GM18868 (cell line): ENCODE measurements at regions not wholly inside any gene's neighbourhood (a gene's known extent, or its start where the extent isn't known, plus 50 kb on each side); places are given as distances from the start of the nearest gene placed in this dataset.

Experiments used
- ATAC-seq: cut with Tn5 transposase; IDR thresholded peaks from one replicate; pipeline ENCODE4 v1.9.1; 2021; ENCODE audit warnings: mild to moderate bottlenecking, moderate library complexity; ENCODE audit not compliant: unreplicated experiment

DNA sequence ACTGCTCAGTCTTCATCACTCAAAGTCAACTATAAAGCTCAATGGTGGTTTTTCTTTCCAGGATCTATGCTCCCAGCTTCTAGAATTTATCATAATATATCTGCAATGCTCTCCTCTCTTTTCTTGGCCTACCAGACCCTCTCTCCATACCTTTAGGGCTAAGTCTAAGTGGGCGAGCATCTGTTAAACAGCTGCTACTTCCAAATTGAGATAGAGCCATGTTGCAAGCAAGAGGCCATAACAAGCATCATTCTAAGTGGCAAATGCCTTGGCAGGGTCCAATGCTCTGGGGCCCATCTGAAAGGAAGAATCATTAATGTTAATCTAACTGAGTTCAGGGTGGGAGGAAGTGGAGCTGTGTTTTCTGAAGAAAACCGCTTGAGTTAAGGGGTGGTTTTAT, 324.0 kb downstream of the TLR4 start:
- ATAC-seq = no peak

DNA sequence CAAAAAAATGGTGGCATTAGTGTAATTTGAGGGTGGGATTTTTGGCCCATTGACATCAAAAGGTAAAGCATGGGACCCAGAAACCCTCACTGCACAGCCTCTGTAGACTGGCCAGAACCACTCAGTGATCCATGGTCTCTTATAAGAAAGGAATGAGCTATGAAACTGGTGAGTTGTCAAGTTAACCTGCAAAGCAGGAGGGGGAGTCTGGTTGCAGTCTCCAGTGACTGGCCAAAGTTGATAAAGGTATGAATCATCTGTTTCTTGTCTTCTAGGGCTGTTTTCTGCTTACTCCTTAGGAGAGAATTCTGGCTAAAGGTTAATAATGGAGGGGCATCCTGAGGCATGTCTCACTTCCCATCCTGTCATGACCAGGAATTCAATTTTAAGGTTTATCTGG, 325.2 kb downstream of the TLR4 start:
- no peak for ATAC-seq

DNA sequence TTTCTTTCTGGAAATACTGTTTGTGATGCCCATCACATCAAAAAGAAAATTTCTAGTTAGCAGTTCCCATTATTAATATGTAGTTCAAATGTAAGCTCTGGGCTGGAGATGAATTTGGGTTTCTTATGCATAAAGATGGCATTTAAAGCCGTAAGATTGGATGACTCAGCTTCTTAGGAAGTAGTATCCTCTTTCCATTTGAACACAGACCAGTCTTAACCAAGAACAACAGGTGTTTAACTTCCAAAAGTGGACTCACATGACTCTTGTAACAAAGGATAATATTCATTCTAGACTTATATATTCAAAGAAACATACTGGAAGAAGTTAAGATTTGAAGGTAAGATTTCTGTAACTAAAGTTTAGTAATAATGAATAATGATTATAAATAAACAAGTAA, 330.5 kb downstream of the TLR4 start:
- ATAC-seq = no peak

DNA sequence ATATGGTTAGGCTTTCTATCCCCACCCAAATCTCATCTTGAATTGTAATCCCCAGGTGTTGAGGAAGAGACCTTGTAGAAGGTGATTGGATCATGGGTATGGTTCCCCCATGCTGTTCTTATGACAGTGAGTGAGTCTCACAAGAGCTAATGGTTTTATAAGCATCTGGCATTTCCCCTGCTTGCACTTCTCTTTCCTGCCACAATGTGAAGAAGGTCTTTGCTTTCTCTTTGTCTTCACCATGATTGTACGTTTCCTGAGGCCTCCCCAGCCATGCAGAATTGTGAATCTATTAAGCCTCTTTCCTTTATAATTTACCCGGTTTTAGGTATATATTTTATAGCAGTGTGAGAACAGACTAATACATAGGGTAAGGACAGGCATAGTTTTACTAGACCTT, 334.5 kb downstream of the TLR4 start:
- no peak for ATAC-seq

DNA sequence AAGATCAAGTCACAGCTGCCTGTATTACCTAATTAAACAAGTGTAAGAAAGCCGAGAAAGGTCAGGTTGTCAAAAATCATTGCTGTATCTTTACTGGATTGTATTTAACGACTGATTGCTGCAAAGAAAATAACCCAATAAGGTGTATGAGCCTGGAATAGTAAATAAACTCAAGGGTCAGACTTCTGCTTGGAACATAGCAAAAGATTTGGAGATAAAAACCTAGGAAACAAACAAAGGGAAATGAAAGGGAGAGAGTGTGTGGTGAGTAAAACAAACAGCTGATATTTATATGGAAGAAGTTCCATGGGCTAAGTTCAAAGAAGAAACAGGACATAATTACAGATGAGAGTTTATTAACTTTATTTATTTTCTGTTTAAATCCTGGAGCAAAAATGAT, 354.0 kb downstream of the TLR4 start:
- no peak for ATAC-seq

DNA sequence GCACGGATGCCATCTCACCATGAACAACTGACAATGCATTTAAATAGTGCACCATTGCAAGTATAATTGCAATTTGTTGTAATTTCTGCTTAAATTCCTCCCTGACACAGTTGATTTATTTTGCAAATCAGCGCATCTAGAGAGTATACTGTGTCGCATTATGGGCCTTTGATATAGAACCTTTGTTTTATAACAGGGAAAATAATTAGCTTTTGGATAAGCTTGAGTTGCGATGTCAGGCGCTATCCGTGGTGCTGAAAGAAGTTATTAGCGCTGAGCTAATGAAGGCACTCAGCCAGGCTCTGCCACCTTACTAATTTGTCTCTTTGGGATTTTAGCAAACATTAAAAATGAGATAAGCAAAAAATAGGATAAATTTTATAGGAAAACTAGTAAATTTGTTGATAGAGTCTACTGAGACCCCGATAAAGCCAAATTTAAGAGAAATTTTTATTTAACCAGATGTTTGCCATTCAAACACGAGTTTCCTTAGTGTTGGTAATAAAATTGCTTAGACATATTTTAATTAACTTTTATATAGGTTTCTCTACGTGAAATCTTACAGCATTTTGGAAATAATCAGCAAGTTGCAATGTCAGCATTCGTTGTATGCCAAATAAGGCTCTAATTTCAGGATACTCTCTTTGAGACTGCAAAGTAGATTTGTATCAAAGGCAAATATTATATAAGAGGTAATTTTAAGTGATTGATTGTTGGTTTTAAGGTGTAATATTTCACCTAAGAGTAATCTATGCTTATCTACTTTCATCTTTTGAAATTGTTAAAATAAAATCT, 355.5 kb downstream of the TLR4 start:
- no peak for ATAC-seq

DNA sequence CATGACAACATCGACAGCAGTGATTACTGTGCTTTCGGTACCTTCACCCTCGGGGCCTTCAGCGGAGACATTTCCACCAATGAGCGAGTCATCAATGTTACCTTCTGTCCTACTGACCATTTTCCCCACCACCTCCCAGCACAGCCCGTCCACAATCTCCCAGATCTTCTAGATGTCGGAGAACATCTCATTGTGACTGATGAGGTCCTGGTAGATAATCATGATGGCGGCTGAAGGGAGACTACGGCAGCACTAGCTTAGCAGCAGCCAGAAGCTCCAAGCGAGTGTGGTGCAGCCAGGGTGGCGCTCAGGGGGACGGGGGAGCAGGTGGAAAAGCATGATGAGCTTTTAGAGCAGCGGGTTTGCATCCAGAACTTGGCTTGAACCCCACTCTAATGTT, 379.0 kb downstream of the TLR4 start:
- ATAC-seq = no peak

DNA sequence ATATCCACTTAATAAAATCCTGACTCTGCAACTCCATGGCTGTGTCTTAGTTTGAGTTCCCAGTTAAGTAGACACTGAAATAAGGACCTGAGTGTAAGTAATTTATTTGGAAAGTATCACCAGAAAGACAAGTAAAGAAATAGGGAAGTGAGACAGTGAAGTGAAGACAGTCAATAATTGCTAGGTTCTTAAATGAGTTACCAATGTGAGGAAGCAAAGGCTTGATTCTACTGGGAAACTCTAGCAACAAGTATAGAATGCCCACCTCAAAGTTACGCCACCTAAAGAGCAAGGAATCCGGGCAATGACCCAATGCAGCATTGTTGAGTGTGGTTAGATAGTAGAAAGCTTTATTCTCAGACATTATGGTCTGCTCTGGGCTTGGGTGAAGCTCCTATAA, 383.9 kb downstream of the TLR4 start:
- peak; percentile 55 for ATAC-seq

DNA sequence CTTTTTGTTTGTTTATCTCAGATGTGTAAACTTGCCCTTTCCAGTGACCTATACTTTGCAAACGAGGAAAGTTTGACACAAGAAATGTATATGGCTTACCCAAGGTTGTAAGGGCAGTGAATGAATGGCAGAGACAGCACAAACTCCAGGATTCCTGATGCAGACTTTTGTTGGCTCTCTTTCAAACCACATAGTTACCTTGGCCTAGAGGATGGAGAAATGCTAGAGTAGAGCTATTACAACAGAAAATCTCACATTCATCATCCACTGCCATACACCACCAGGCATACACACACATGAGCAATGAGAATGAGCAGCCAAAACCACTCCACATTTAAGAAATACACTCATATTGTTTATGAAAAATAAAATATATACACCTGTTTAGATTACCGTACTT, 387.0 kb downstream of the TLR4 start:
- ATAC-seq = no peak

DNA sequence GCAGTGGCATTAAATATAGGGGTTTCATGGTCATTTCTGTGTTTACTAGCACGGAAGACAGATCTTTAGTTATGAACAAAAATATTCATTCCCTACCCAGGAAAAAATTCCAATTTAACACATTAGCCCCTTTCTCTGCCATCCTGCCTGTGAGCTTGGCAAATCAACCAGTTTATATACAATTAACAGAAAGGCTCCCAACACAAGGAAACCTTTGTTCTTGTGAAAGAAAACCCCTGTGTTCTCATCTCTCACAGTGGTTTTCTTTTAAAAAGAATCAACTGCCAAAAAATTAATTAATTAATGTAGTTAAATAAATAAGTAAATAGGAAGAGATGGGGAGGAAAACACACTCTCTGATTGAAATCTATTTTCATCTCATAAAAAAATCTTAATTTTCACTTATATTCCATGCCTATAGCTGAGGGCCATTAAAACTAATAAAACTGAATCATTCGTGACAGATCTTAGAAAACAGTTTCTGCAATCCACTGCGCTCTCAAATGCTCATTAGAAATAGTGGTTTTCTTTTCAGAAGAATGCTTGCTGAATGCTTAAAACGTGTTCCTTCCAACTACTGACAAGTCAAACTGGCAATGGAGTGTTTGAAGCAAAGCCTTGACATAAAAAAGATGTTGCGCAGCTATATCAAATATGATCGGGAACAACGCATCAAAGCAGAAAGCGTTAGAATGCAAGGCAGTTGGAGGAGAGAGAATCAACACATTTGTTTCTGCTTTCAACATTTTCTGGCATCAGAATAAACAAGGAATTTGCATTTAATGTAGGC, 387.7 kb downstream of the TLR4 start:
- ATAC-seq = no peak

DNA sequence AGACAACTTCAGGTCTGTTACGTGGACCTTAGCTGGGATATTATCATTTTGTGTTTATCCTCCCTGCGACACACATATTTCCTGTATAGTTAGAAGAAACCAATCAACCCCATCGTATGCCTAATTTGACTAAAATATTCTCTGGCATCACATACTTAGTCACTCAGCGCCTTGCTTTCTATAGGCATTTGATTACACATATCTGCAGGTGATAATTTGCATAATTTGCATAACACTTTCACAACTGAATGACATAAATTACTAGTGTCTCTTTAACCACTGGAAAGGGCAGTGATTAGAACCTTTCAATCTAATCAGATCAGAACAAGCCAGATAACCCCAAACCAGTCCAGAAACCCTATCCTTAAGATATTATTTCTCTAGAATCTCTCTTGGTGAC, 390.2 kb downstream of the TLR4 start:
- no peak for ATAC-seq

DNA sequence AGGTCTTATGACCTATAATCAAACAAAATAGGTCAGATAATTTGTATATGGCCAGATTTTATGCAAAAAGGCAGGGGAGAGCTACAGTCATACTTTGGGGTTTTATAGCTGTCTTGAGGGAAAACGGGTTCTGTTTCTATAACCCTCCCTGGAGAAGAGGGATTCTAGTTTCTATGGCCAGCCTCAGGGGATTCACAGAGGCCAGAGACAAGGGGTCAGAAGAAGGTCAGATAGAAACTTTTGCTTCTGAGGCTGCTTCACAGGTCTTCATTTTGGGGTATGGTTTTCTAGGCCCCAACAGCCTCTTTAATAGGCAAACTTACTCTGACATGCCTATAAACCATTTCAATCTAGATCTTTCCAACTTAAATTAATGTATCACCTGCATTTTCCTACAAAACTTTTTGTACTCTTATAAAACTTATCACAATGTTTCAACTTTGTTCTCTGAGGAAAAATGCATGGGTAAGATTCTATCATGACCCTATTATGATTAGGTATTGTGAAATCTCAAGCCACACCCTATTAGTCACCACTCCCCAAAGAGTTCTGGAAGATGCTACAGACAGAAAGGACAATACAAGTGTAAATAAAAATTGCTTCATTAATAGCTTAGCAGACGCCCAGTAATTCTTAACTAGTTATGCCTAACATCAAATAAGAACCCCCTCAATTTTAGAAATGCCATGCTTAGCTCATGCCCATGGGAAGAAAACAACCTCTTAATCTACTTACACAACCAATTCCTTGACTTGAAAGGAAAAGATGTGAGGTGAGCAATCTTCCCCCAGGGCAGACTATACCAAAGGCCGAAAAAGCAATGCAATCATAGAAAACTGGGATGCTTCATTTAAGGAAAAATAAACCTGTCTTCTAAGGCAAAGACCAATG, 396.6 kb downstream of the TLR4 start:
- ATAC-seq = no peak

DNA sequence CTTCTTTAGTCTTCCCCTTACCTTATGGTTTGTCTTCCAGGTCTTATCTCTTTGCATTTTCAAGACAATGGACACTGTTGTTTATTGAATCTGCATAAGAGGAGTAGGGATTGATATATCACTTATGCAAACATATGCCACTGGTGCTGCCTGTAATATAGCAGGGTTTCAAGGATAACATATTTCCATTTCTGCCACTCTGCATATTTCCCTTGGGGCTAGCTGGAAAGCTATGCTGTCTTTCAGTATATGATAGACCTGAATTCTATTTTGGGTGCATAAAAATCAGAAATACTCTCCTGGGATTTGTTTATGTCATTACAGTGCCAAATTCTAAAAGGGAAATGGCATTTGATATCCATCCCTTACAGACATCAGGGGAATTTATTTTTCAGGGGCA, 400.2 kb downstream of the TLR4 start:
- no peak for ATAC-seq

DNA sequence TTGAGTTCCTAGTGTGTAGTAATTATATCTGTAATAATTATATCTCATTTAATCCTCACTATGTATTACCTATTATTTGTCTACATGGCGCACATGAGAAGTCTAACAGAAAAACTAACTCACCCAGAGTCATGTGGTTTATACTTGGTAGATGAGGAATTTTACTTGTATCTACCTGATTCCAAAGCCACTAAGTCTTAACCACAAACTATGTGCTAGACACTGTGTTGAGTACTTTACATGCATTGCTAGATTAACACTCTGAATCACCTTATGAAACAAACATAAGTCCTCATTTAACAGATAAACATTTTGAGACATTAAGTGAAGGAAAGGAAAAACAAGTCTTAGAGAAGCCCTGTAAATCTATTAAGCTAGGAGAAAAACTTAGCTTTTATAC, 404.8 kb downstream of the TLR4 start:
- no peak for ATAC-seq

DNA sequence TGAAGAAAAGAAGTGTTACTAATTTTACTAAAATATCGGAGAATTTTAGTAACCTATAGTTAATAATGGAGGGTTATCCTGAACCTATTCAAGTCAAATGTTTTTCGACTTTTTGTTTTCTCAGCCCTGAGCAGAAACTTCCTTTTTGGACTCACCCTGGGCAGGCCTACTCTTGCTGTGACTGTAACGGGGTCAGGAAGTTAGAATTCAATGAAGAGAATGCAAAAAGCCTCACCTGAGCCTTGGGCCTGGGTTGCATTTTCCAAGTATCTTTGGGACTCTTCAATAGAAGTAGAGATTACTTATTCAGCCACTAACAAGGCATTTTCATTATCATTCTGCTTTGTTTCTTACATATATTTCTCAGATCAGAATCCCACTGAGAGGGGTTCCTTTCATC, 405.3 kb downstream of the TLR4 start:
- no peak for ATAC-seq

DNA sequence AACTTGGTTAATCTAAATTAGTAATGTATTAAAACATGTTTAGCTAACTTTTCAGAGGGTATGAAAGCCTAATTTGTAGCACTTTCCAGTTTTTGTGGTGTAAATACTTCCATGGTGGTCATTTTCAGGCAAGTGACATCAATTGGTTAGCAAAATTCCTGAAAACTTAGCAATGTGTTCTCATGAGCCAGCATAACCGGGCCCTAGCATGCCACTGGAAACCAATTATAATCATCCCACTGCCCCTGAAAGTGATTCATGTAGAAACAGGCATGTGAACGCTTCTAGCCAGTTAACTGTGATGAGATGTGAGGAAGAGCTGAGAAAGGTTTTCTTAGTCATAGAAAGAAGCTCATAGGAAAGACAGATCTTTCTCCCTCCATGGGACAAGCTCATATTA, 417.2 kb downstream of the TLR4 start:
- ATAC-seq = no peak

DNA sequence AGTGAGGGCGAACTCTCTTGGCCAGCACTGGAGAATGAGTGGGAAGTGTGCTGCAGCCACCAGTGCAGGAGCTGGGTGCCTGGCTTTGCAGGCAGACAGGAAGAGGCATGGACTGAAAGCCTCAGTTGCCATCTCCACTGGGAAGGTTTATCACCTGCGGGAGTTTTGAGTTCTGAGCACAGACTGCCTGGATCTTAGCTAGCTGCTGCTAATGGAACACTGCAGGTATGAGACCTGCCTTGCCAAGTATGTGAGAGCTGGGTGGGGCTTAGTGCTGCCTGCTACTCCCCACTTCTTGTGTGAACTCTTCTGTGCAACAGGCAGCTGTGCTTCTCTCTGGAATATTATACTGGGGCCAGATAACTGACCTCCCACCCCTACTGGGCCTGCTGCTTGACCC, 424.1 kb downstream of the TLR4 start:
- no peak for ATAC-seq

DNA sequence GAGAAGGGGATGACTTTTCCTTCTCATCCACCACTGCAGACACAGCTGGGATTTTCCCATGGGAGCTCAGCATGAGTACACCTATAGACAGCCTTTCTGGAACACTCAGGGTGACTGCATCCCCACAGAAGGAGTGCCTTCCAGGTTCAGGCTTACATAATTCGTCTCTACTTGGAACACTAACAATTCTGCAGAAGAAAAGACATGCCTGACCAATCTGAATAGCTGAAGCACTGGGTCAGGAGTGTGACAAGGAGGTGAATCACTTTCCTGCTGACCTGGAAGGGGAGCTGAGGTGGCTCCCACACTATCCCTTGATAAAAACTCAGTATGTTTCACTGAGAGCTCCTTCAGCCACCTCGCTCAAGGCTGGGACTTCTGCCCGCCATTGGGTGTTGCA, 425.3 kb downstream of the TLR4 start:
- ATAC-seq = no peak

DNA sequence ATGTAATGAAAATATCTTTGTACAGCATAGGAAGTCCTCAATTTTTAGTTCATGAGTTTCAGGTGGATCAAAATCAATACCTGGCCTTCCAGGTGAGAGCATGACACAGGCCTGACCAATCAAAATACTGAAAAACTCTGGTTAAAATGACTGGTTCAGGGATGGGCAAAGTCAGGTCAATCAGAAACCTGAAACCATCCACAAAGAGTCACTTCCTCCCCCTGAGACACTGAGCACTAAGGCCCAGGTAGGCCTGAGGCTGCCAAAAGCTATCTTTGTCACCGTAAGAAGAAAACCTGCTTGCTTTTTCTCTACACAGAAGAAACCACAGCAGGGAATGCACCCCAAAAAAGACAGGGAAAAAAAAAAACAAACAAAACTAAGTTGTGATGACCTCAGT, 444.8 kb downstream of the TLR4 start:
- ATAC-seq = no peak

DNA sequence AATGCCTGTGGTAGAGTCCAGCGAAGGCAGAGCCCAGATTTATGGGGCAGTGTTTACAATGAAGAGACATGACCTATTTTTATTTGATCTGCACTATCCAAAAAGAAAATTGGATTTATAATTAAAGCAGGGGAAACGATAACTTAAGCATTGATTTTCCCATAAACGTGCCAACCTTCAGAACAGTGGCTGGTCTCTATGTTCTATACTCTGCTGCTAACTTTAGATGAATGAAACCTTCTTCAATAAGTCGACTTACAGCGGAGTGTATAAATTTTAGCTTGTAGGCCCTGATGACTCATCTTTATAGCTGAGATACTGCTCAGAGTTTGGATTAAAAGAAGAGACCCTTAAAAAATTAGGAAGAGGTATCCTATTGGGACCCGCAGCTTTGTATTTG, 452.6 kb downstream of the TLR4 start:
- ATAC-seq = no peak

DNA sequence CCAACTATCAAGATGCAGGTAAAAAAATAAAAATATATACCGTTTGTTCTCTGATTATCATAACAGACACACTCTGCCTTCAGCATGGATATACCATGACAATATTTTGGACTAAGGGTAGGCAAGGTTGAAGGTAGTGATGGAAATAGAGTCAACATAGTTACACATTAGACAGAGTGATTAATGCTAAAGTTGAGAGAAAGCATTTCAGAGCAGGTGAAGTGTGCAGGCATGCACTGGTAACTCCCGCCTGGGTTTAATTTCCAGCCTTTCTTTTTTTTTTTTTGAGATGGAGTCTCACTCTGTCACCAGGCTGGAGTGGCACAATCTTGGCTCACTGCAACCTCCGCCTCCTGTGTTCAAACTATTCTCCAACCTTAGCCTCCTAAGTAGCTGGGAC, 458.5 kb downstream of the TLR4 start:
- no peak for ATAC-seq

DNA sequence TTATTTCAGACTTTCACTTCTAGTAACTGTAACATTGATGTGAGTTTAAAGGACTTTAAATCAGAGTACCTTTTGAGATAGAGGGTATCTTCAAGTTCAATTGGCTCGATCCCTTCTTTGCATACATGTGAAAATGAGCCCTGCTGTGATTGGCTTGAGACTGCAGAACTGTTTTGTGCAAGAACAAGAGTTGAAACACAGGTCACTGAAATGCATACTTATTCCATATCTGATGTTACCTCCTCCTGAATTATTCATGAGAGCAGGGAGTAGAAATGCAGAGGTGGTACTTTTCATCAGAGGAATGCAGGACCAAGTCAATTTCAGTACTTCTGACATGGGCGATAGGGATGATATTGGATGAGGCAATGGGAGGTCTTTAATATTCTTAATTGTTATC, 459.5 kb downstream of the TLR4 start:
- no peak for ATAC-seq
